Islet precursor cell (in vitro differentiated cells): ENCODE measurements at regions not wholly inside any gene's neighbourhood (a gene's known extent, or its start where the extent isn't known, plus 50 kb on each side); places are given as distances from the start of the nearest gene placed in this dataset.
"Not testable (repeated sequence)": the region's sequence is repeated elsewhere in the genome, so short reads cannot be mapped to it uniquely, and the experiment has no call there.

Source experiments
- DNase-seq: peaks from one replicate; pipeline ENCODE4 v3.0.0-alpha.2; 2018

- no peak for DNase-seq
These were observed 149.7 kb upstream of the TNFAIP3 start for GRCh38 chr6:137717074-137718073.

GRCh38 chr6:137718903-137719302, 148.2 kb upstream of the TNFAIP3 start:
- DNase-seq = not testable (repeated sequence)

GRCh38 chr6:137722749-137723272, 144.2 kb upstream of the TNFAIP3 start:
- no peak for DNase-seq

GRCh38 chr6:137723273-137724017, 143.6 kb upstream of the TNFAIP3 start:
- no peak for DNase-seq

GRCh38 chr6:137724018-137724403, 143.0 kb upstream of the TNFAIP3 start:
- no peak for DNase-seq

GRCh38 chr6:137724495-137725211, 142.4 kb upstream of the TNFAIP3 start:
- no peak for DNase-seq

- DNase-seq = no peak
These were observed 141.1 kb upstream of the TNFAIP3 start for GRCh38 chr6:137725949-137726348.

- no peak for DNase-seq
These were observed 140.5 kb upstream of the TNFAIP3 start for GRCh38 chr6:137726582-137726981.

- no peak for DNase-seq
These were observed 139.8 kb upstream of the TNFAIP3 start for GRCh38 chr6:137727216-137727765.

GRCh38 chr6:137728386-137729349, 138.4 kb upstream of the TNFAIP3 start:
- peak; percentile 59 for DNase-seq

- peak; percentile 70 for DNase-seq
These were observed 137.0 kb upstream of the TNFAIP3 start for GRCh38 chr6:137729866-137730629.

GRCh38 chr6:137731600-137731959, 135.5 kb upstream of the TNFAIP3 start:
- DNase-seq = no peak

- no peak for DNase-seq
These were observed 135.0 kb upstream of the TNFAIP3 start for GRCh38 chr6:137731960-137732616.

- no peak for DNase-seq
These were observed 133.7 kb upstream of the TNFAIP3 start for GRCh38 chr6:137733372-137733771.

GRCh38 chr6:137734005-137734874, 132.8 kb upstream of the TNFAIP3 start:
- no peak for DNase-seq

GRCh38 chr6:137734875-137735182, 132.2 kb upstream of the TNFAIP3 start:
- DNase-seq = no peak

GRCh38 chr6:137736048-137736818, 130.8 kb upstream of the TNFAIP3 start:
- no peak for DNase-seq

- DNase-seq = no peak
These were observed 130.1 kb upstream of the TNFAIP3 start for GRCh38 chr6:137736911-137737310.
